Right lobe of liver (tissue), 4 donors: ENCODE measurements at regions not wholly inside any gene's neighbourhood (a gene's known extent, or its start where the extent isn't known, plus 50 kb on each side); places are given as distances from the start of the nearest gene placed in this dataset.

ENCODE experiments used
- CTCF ChIP-seq, 4 donors: fragments of 200-600 bp in 3 of 4; fragments of 450-650 bp in 1 of 4; IDR thresholded peaks; one replicate each; pipeline versions ENCODE4 v1.5.1 to v1.8.0; 2016 to 2022; ENCODE audit warnings: antibody characterized with exemption in 4 of 4, mild to moderate bottlenecking in 2 of 4
- POLR2A ChIP-seq: fragments of 450-650 bp; IDR thresholded peaks from one replicate; pipeline ENCODE4 v1.6.1; 2017; ENCODE audit warnings: antibody characterized with exemption, mild to moderate bottlenecking
- donor health status: DM: no; HTN: no; CAD: no.
- donor health status: DM: no; HTN: no; CAD: no.
- donor health status: DM: no; HTN: yes; CAD: no.

GRCh38 chr2:145066856-145067548, 547.1 kb upstream of the ZEB2 start:
- TF ChIP-seq CTCF (IDR thresholded peaks at IDR 0.05) (no peak), POLR2A (no peak)
